GM19395 (cell line): ENCODE measurements at regions not wholly inside any gene's neighbourhood (a gene's known extent, or its start where the extent isn't known, plus 50 kb on each side); places are given as distances from the start of the nearest gene placed in this dataset.

Source experiments
- ATAC-seq: cut with Tn5 transposase; IDR thresholded peaks from one replicate; pipeline ENCODE4 v1.9.1; 2021; ENCODE audit warnings: mild to moderate bottlenecking, moderate library complexity; ENCODE audit not compliant: unreplicated experiment

- ATAC-seq = no peak
Measured at GRCh38 chr2:220041447-220041846, 414.0 kb downstream of the SLC4A3 start.

- no peak for ATAC-seq
Measured at GRCh38 chr2:220043155-220043989, 415.9 kb downstream of the SLC4A3 start.

GRCh38 chr2:220043990-220044335 lies 416.5 kb downstream of the SLC4A3 start:
- ATAC-seq = no peak

GRCh38 chr2:220044383-220044782 lies 417.0 kb downstream of the SLC4A3 start:
- ATAC-seq = no peak

GRCh38 chr2:220046507-220046906 lies 419.1 kb downstream of the SLC4A3 start:
- ATAC-seq = no peak

- no peak for ATAC-seq
Measured at GRCh38 chr2:220051716-220052115, 424.3 kb downstream of the SLC4A3 start.

GRCh38 chr2:220053919-220054318 lies 426.5 kb downstream of the SLC4A3 start:
- ATAC-seq = no peak

- no peak for ATAC-seq
Measured at GRCh38 chr2:220057391-220057790, 430.0 kb downstream of the SLC4A3 start.

- no peak for ATAC-seq
Measured at GRCh38 chr2:220057916-220058315, 430.5 kb downstream of the SLC4A3 start.

GRCh38 chr2:220064111-220065030 lies 436.9 kb downstream of the SLC4A3 start:
- no peak for ATAC-seq

GRCh38 chr2:220065581-220065980 lies 438.2 kb downstream of the SLC4A3 start:
- no peak for ATAC-seq

- ATAC-seq = no peak
Measured at GRCh38 chr2:220068846-220069245, 441.4 kb downstream of the SLC4A3 start.

GRCh38 chr2:220070349-220070748 lies 442.9 kb downstream of the SLC4A3 start:
- ATAC-seq = no peak

- ATAC-seq = no peak
Measured at GRCh38 chr2:220071696-220072095, 444.3 kb downstream of the SLC4A3 start.

- no peak for ATAC-seq
Measured at GRCh38 chr2:220072669-220073220, 445.3 kb downstream of the SLC4A3 start.

- ATAC-seq = no peak
Measured at GRCh38 chr2:220075835-220076234, 448.4 kb downstream of the SLC4A3 start.

- ATAC-seq = no peak
Measured at GRCh38 chr2:220076734-220077133, 449.3 kb downstream of the SLC4A3 start.

GRCh38 chr2:220077488-220077887 lies 450.1 kb downstream of the SLC4A3 start:
- no peak for ATAC-seq

- no peak for ATAC-seq
Measured at GRCh38 chr2:220078439-220078838, 451.0 kb downstream of the SLC4A3 start.

GRCh38 chr2:220079595-220079994 lies 452.2 kb downstream of the SLC4A3 start:
- ATAC-seq = no peak

GRCh38 chr2:220081171-220081570 lies 453.7 kb downstream of the SLC4A3 start:
- no peak for ATAC-seq

- ATAC-seq = no peak
Measured at GRCh38 chr2:220090050-220090449, 462.6 kb downstream of the SLC4A3 start.
